Peyer's patch (tissue), 4 donors: ENCODE measurements at regions not wholly inside any gene's neighbourhood (a gene's known extent, or its start where the extent isn't known, plus 50 kb on each side); places are given as distances from the start of the nearest gene placed in this dataset.

Source experiments
- DNase-seq, 3 donors: peaks; one replicate each; pipeline ENCODE4 v3.0.0-alpha.2; 2017 to 2019
- H3K27ac ChIP-seq, 4 donors: fragments of 200-600 bp; sonication (generic); one replicate each; pipeline ENCODE4 v1.5.1; 2016 to 2019
- H3K27me3 ChIP-seq, 2 donors: fragments of 200-600 bp; sonication (generic); one replicate each; pipeline ENCODE4 v1.5.1; 2019
- H3K36me3 ChIP-seq, 3 donors: fragments of 200-600 bp; sonication (generic); one replicate each; pipeline ENCODE4 v1.5.1; 2016 to 2019
- H3K4me1 ChIP-seq, 4 donors: fragments of 200-600 bp; sonication (generic); one replicate each; pipeline ENCODE4 v1.5.1; 2016 to 2019
- H3K4me3 ChIP-seq, 4 donors: fragments of 200-600 bp; sonication (generic); 1 replicate in 3 of 4; 2 replicates in 1 of 4; pipeline ENCODE4 v1.5.1; 2016 to 2019; ENCODE audit warnings: mild to moderate bottlenecking in 1 of 4
- H3K9me3 ChIP-seq, 4 donors: fragments of 200-600 bp; sonication (generic); one replicate each; pipeline ENCODE4 v1.5.1; 2016 to 2019; ENCODE audit warnings: mild to moderate bottlenecking in 1 of 4
- POLR2A ChIP-seq, 2 donors: fragments of 450-650 bp; IDR thresholded peaks; one replicate each; pipeline ENCODE4 v1.5.1; 2017; ENCODE audit warnings: antibody characterized with exemption in 2 of 2, mild to moderate bottlenecking in 2 of 2, moderate library complexity in 2 of 2
- TF ChIP-seq, protein P1 (sequence below), 6 experiments: fragments of 450-650 bp in 4 of 6; fragments of 200-600 bp in 2 of 6; sonication (generic) in 1 of 6; IDR thresholded peaks; one replicate each; pipeline ENCODE4 v1.5.1; 2017 to 2019; ENCODE audit warnings: antibody characterized with exemption in 6 of 6, mild to moderate bottlenecking in 3 of 6, moderate library complexity in 1 of 6

DNA sequence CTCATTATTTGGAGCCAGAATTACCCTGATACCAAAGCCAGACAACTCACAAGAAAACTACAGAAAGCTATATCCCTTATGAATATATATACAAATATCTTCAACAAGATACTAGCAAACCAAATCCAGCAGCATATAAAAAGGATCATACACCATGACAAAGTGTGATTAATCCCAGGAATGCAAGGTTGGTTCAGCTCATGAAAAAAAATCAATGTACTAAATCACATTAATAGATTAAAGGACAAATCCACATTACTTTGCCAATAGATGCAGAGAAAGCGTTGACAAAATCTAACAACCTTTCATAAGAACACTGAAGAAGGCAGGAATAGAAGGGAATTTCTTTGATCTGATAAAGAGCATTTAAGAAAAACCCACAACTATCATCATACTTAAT, 50.4 kb upstream of the TEAD1 start:
- no peak overlapping the region for H3K4me3 ChIP-seq
- TF ChIP-seq POLR2A (IDR thresholded peaks at IDR 0.05): no peak
- TF ChIP-seq, protein P1, sequence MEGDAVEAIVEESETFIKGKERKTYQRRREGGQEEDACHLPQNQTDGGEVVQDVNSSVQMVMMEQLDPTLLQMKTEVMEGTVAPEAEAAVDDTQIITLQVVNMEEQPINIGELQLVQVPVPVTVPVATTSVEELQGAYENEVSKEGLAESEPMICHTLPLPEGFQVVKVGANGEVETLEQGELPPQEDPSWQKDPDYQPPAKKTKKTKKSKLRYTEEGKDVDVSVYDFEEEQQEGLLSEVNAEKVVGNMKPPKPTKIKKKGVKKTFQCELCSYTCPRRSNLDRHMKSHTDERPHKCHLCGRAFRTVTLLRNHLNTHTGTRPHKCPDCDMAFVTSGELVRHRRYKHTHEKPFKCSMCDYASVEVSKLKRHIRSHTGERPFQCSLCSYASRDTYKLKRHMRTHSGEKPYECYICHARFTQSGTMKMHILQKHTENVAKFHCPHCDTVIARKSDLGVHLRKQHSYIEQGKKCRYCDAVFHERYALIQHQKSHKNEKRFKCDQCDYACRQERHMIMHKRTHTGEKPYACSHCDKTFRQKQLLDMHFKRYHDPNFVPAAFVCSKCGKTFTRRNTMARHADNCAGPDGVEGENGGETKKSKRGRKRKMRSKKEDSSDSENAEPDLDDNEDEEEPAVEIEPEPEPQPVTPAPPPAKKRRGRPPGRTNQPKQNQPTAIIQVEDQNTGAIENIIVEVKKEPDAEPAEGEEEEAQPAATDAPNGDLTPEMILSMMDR (IDR thresholded peaks at IDR 0.05): no peak
- H3K36me3 ChIP-seq: no peaks in the 10 kb centered on the region
- no peaks in the 10 kb centered on the region for H3K27me3 ChIP-seq
- H3K27ac ChIP-seq: no peak overlapping the region
- H3K9me3 ChIP-seq: peaks cover 0 to 9% (median 0%) of the 10 kb centered on the region in 4 donors
- no peaks in the 10 kb centered on the region for H3K4me1 ChIP-seq
- DNase-seq: no peak
